Natural killer cell (primary cell): ENCODE measurements at regions not wholly inside any gene's neighbourhood (a gene's known extent, or its start where the extent isn't known, plus 50 kb on each side); places are given as distances from the start of the nearest gene placed in this dataset.
"Not testable (repeated sequence)": the region's sequence is repeated elsewhere in the genome, so short reads cannot be mapped to it uniquely, and the experiment has no call there.

Experiments used
- ATAC-seq, 3 donors: fragments of 150-1000 bp in 2 of 3; fragments of 200-7000 bp in 1 of 3; cut with Tn5 transposase; 1 replicate in 1 of 3; 2 replicates in 2 of 3; pipeline ENCODE4 v1.10.0; 2021; ENCODE audit warnings: mild to moderate bottlenecking in 2 of 3, moderate library complexity in 2 of 3
- DNase-seq, 2 donors: peaks; one replicate each; pipeline versions ENCODE4 v3.0.0 to v3.0.0-alpha.2; 2013 to 2021; ENCODE audit warnings: mixed read lengths in 1 of 2
- H3K27ac ChIP-seq: one replicate; pipeline ENCODE4 v1.5.1; 2013; ENCODE audit warnings: mild to moderate bottlenecking, low read length
- H3K27me3 ChIP-seq: one replicate; pipeline ENCODE4 v1.6.1; 2013; ENCODE audit warnings: low read length; ENCODE audit not compliant: control insufficient read depth, insufficient read depth
- H3K36me3 ChIP-seq: one replicate; pipeline ENCODE4 v1.6.1; 2013; ENCODE audit warnings: low read length; ENCODE audit not compliant: control insufficient read depth, insufficient read depth
- H3K4me1 ChIP-seq: one replicate; pipeline ENCODE4 v1.6.1; 2013; ENCODE audit warnings: low read length; ENCODE audit not compliant: control insufficient read depth, insufficient read depth
- H3K4me3 ChIP-seq: one replicate; pipeline ENCODE4 v1.5.1; 2013; ENCODE audit warnings: low read length
- H3K9me3 ChIP-seq: one replicate; pipeline ENCODE4 v1.6.1; 2013; ENCODE audit warnings: low read length; ENCODE audit not compliant: control insufficient read depth, insufficient read depth
- H3K27ac Mint-ChIP-seq, 2 donors: one replicate each; pipeline ENCODE4 v1.8.0; 2022; ENCODE audit warnings: mild to moderate bottlenecking in 2 of 2, mixed read lengths in 2 of 2, moderate library complexity in 1 of 2
- H3K27me3 Mint-ChIP-seq, 2 donors: one replicate each; pipeline ENCODE4 v1.8.0; 2022; ENCODE audit warnings: low read depth in 2 of 2, mixed read lengths in 2 of 2
- H3K36me3 Mint-ChIP-seq: one replicate; pipeline ENCODE4 v1.8.0; 2022; ENCODE audit warnings: mixed read lengths
- H3K4me1 Mint-ChIP-seq, 2 donors: one replicate each; pipeline ENCODE4 v1.8.0; 2022; ENCODE audit warnings: mixed read lengths in 2 of 2
- H3K4me3 Mint-ChIP-seq: one replicate; pipeline ENCODE4 v1.8.0; 2022; ENCODE audit warnings: mild to moderate bottlenecking, moderate library complexity, mixed read lengths
- H3K9me3 Mint-ChIP-seq, 2 donors: one replicate each; pipeline ENCODE4 v1.8.0; 2022; ENCODE audit warnings: mixed read lengths in 2 of 2
- CTCF ChIP-seq: fragments of 200-600 bp; IDR thresholded peaks from one replicate; pipeline ENCODE4 v1.8.0; 2022; ENCODE audit warnings: antibody characterized with exemption
- WGBS: methylation state at CpG from one replicate; pipeline ENCODE4 v1.1.7; 2013; ENCODE audit warnings: missing lambda C conversion rate; ENCODE audit not compliant: insufficient coverage; 5-methylcytosine and 5-hydroxymethylcytosine counted together
- intact Hi-C: fragments of 100-400 bp; cut with micrococcal nuclease; formaldehyde crosslinking; loops from one replicate; pipeline ENCODE4 v1.14.2; 2022

GRCh38 chr1:80523861-80524260 is 1276.9 kb upstream of the ADGRL2 start:
- Histone ChIP-seq H3K36me3 (no peaks in the 10 kb centered on the region), H3K4me1 (no peaks in the 10 kb centered on the region), H3K27ac (no peak overlapping the region), H3K4me3 (no peak overlapping the region), H3K9me3 (no peaks in the 10 kb centered on the region), H3K27me3 (no peaks in the 10 kb centered on the region)
- intact Hi-C loops: no loop called here
- Mint-ChIP-seq H3K4me3 (no peak overlapping the region), H3K9me3 (peaks cover 11 to 22% of the 10 kb centered on the region in 2 donors), H3K4me1 (no peaks in the 10 kb centered on the region), H3K36me3 (no peaks in the 10 kb centered on the region), H3K27ac (no peak overlapping the region), H3K27me3 (no peaks in the 10 kb centered on the region)
- DNase-seq (no peak), ATAC-seq (no peak)
- no peak for TF ChIP-seq CTCF
- WGBS: 11% methylated on average over 1 of the region's 1 CpG

DNA sequence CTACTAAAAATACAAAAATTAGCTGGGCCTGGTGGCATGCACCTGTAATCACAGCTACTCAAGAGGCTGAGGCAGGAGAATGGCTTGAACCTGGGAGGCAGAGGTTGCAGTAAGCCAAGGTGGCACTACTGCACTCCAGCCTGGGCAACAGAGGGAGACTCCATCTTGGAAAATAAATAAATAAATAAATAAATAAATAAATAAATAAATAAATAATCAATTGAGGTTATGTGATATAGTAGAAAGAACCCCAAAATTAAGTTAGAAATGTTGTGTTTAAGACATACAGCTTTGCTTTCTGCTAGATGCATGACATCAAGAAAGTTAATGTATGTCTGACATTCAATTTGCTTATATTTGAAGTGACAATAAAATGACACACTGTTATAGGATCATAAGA is 1277.7 kb upstream of the ADGRL2 start:
- H3K4me3 Mint-ChIP-seq, DNase-seq, H3K27ac ChIP-seq, H3K4me1 Mint-ChIP-seq, H3K4me1 ChIP-seq, H3K27me3 ChIP-seq, H3K4me3 ChIP-seq, H3K36me3 Mint-ChIP-seq, intact Hi-C loops, H3K27ac Mint-ChIP-seq, ATAC-seq, H3K9me3 ChIP-seq, H3K27me3 Mint-ChIP-seq, H3K36me3 ChIP-seq: not testable (repeated sequence)
- H3K9me3 Mint-ChIP-seq: peaks cover 11 to 22% of the 10 kb centered on the region in 2 donors

GRCh38 chr1:80520949-80521348 is 1279.8 kb upstream of the ADGRL2 start:
- no peaks in the 10 kb centered on the region for H3K27me3 ChIP-seq
- no peak overlapping the region for H3K4me3 Mint-ChIP-seq
- H3K4me1 ChIP-seq: no peaks in the 10 kb centered on the region
- intact Hi-C loops: no loop called here
- no peak for TF ChIP-seq CTCF
- no peak for DNase-seq
- 83% methylated on average over 1 of the region's 1 CpG for WGBS
- no peaks in the 10 kb centered on the region for H3K4me1 Mint-ChIP-seq
- peaks cover 19 to 32% of the 10 kb centered on the region in 2 donors for H3K9me3 Mint-ChIP-seq
- H3K4me3 ChIP-seq: no peak overlapping the region
- H3K27ac Mint-ChIP-seq: no peak overlapping the region
- H3K36me3 Mint-ChIP-seq: peaks cover 7% of the 10 kb centered on the region
- H3K36me3 ChIP-seq: no peaks in the 10 kb centered on the region
- no peaks in the 10 kb centered on the region for H3K27me3 Mint-ChIP-seq
- ATAC-seq: no peak
- H3K27ac ChIP-seq: no peak overlapping the region
- no peaks in the 10 kb centered on the region for H3K9me3 ChIP-seq

- no peak for TF ChIP-seq CTCF
- ATAC-seq (no peak), DNase-seq (no peak)
- Mint-ChIP-seq H3K4me1 (no peaks in the 10 kb centered on the region), H3K27me3 (no peaks in the 10 kb centered on the region), H3K4me3 (no peak overlapping the region), H3K9me3 (peaks cover 15 to 28% of the 10 kb centered on the region in 2 donors), H3K27ac (no peak overlapping the region), H3K36me3 (peaks cover 8% of the 10 kb centered on the region)
- intact Hi-C loops: no loop called here
- Histone ChIP-seq H3K27ac (no peak overlapping the region), H3K9me3 (no peaks in the 10 kb centered on the region), H3K4me3 (no peak overlapping the region), H3K36me3 (no peaks in the 10 kb centered on the region), H3K4me1 (no peaks in the 10 kb centered on the region), H3K27me3 (no peaks in the 10 kb centered on the region)
- no CpG with 5 or more reads among the region's 1 CpG for WGBS
These were observed 1283.7 kb upstream of the ADGRL2 start for GRCh38 chr1:80517062-80517461.
